GM13976 (cell line): ENCODE measurements at regions not wholly inside any gene's neighbourhood (a gene's known extent, or its start where the extent isn't known, plus 50 kb on each side); places are given as distances from the start of the nearest gene placed in this dataset.
"Not testable (repeated sequence)": the region's sequence is repeated elsewhere in the genome, so short reads cannot be mapped to it uniquely, and the experiment has no call there.

Source experiments
- DNase-seq: peaks from one replicate; pipeline ENCODE4 v3.0.0; 2012; ENCODE audit warnings: low spot score
- in situ Hi-C: fragments of 300-500 bp; cut with MboI; formaldehyde crosslinking; loops from one replicate; pipeline ENCODE4 v1.12.0; 2022; ENCODE audit warnings: low sequenced_read_pairs, mixed read lengths, inconsistent platforms; ENCODE audit not compliant: unreplicated experiment
- TF ChIP-seq, protein P1 (sequence below): IDR thresholded peaks from 2 replicates; pipeline ENCODE4 v1.5.1; 2012; ENCODE audit warnings: borderline replicate concordance, mild to moderate bottlenecking; ENCODE audit not compliant: insufficient read depth; ENCODE audit errors: extremely low read depth, missing control alignments, control extremely low read depth

- in situ Hi-C loops = no loop called here
- TF ChIP-seq, protein P1, sequence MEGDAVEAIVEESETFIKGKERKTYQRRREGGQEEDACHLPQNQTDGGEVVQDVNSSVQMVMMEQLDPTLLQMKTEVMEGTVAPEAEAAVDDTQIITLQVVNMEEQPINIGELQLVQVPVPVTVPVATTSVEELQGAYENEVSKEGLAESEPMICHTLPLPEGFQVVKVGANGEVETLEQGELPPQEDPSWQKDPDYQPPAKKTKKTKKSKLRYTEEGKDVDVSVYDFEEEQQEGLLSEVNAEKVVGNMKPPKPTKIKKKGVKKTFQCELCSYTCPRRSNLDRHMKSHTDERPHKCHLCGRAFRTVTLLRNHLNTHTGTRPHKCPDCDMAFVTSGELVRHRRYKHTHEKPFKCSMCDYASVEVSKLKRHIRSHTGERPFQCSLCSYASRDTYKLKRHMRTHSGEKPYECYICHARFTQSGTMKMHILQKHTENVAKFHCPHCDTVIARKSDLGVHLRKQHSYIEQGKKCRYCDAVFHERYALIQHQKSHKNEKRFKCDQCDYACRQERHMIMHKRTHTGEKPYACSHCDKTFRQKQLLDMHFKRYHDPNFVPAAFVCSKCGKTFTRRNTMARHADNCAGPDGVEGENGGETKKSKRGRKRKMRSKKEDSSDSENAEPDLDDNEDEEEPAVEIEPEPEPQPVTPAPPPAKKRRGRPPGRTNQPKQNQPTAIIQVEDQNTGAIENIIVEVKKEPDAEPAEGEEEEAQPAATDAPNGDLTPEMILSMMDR = no peak
- DNase-seq = no peak
Observed at GRCh38 chr3:88462230-88462629, 312.5 kb downstream of the C3orf38 start.

- in situ Hi-C loops = no loop called here
- TF ChIP-seq, protein P1 = no peak
- DNase-seq = no peak
Observed at GRCh38 chr3:88467191-88467590, 317.4 kb downstream of the C3orf38 start.

GRCh38 chr3:88469216-88469615 lies 319.5 kb downstream of the C3orf38 start:
- DNase-seq = no peak
- in situ Hi-C loops = no loop called here

GRCh38 chr3:88478460-88478859 lies 328.7 kb downstream of the C3orf38 start:
- TF ChIP-seq, protein P1 = no peak
- in situ Hi-C loops = no loop called here
- no peak for DNase-seq

More at GRCh38 chr3:88469216-88469615, 319.5 kb downstream of the C3orf38 start:
- TF ChIP-seq, protein P1 = no peak

- TF ChIP-seq, protein P1 = no peak
- in situ Hi-C loops = no loop called here
- DNase-seq = no peak
Observed at GRCh38 chr3:88480822-88481221, 331.1 kb downstream of the C3orf38 start.

GRCh38 chr3:88485001-88485400 lies 335.2 kb downstream of the C3orf38 start:
- TF ChIP-seq, protein P1 = no peak
- no peak for DNase-seq
- in situ Hi-C loops = no loop called here

GRCh38 chr3:88508818-88509217 lies 359.1 kb downstream of the C3orf38 start:
- in situ Hi-C loops, DNase-seq: not testable (repeated sequence)
